ENCODE measurements at regions not wholly inside any gene's neighbourhood (a gene's known extent, or its start where the extent isn't known, plus 50 kb on each side); places are given as distances from the start of the nearest gene placed in this dataset.
"Not testable (repeated sequence)": the region's sequence is repeated elsewhere in the genome, so short reads cannot be mapped to it uniquely, and the experiment has no call there.

GRCh38 chr13:104645786-104646185 is 1579.6 kb upstream of the SLC10A2 start:
- no peak for DNase-seq

DNA sequence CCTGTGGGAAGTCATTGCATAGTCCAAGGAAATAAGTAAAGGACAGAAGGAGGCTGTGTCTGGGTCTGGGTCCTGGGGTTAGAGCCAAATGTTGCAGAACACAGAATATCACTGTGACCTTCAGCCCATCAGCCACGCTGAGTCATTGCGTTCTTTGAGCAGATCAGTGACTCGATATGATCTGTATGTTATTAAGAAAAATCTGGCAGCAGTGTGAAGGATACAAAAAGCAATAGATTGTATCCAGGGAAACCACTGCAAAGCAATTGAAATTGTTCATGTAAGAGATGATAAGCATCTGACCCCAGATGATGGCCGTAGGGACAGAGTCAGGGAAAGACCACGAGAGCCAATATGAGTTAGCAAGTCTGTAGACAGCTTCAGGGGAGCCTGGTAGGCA is 1575.1 kb upstream of the SLC10A2 start:
- no peak for DNase-seq

DNA sequence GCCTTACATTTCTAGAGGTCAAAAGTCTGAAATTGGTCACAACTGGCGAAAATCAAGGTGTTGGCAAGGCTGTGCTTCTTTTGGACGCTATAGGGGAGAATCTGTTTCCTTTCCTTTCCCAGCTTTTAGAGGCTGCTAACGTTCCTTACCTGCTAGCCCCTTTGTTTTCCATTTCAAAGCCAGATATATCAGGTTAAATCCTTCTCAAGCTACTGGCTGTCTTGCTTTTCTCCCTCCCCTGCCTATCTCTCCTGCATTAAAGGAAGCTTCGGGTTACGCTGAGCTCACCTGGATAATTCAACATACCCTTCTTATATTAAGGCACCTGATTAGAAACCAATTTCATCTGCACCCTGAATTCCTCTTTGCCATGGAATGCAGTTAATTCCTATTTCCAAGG is 1569.7 kb upstream of the SLC10A2 start:
- no peak for DNase-seq

DNA sequence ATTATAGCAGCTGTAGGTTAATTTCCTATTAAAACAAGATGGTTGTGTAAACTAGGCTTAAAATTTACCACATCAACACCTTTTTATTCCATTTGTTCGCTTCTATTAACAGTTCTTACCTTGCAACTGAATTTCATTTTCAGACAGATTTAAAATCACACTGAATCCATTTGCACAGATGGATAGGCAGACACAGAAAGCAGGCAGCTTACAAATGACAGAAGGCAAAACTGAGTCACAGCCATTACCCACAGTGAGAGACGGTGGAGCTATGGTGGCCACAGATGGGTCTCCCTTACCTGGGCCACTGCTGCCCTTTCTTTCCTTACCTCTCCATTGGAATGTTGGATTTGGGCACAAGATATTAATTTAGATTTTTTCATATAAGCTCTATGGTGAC is 1567.8 kb upstream of the SLC10A2 start:
- DNase-seq = no peak

DNA sequence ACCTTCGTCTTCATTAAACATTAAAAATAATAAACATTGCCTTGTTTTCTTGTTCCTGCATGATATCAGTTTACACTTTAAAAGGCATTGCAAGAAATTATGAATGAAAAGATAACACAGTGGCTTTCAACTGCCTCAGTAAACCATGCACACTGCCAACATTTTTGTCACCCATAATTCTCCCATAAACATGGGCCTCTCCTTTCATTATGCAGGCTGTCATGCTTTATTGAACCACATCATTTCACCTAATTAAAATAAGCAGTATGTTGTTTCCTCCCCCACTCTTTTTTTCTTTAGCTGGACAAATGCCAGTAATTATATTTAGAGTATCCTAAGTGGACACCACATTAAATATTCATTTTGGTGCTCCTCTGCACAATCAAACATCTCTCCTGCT is 1566.5 kb upstream of the SLC10A2 start:
- no peak for DNase-seq

- no peak for DNase-seq
Observed at GRCh38 chr13:104625201-104625600, 1559.0 kb upstream of the SLC10A2 start.

GRCh38 chr13:104616990-104617389 is 1550.8 kb upstream of the SLC10A2 start:
- DNase-seq = no peak

GRCh38 chr13:104614361-104615145 is 1548.3 kb upstream of the SLC10A2 start:
- DNase-seq = no peak

DNA sequence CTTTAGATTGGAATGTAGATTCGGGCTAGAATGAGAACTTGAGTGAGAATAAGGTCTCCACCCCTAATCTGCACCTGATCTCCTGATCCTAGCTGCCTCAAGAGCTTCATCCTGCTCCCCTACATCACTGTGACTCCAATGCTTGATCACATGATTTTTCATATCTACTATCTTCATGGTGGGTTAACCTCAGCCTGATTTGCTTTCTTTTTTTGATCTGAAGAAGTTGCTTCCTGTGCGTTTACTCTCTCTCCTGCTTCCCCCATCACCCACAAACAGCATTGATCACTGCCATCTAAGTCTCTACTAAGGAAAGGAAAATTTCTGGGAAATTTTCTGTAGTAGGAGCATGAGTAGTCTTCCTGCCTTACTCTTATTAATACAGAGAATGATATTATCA is 1542.1 kb upstream of the SLC10A2 start:
- no peak for DNase-seq

- not testable (repeated sequence) for DNase-seq
Observed at GRCh38 chr13:104605435-104605834, 1539.2 kb upstream of the SLC10A2 start.

- DNase-seq = no peak
Observed at GRCh38 chr13:104597546-104598180, 1531.4 kb upstream of the SLC10A2 start.

DNA sequence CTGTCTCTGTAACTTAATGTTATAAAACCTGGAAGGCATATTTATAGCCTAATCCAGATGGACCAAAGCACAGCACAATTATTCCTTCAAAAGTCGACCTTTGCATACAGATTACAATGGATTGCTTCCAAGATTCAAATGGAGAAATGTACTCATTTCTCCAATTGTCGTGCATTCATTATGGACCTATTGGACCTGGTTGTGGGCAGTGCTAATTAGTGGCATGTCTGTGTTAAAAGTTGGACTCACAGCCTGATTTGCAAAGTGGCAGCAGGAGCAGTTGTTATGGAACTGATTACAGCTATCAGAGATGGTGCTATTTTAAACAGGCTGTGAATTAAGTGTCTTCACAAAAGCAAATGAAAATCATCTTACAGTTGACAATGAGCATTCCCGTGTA is 1529.3 kb upstream of the SLC10A2 start:
- no peak for DNase-seq

GRCh38 chr13:104594806-104595205 is 1528.6 kb upstream of the SLC10A2 start:
- no peak for DNase-seq

DNA sequence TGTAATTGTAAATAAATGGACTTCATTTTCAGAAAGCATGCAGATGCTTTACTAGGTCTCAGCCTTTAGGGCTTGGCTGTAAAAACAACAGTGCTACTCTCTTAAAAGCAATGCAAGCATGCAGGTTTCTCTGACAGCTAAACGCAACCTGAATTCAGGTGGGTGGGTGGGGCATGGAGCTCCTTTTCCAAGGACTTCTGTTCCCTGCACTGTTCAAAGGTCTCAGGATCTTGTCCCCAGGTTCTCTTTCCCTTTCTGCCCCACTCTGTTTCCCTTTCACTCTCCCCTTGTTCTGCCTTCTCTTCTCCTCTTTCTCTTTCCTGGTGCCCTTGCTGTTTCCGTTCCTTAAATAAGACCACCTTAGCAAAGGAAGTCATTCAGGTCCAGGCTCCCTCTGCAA is 1527.5 kb upstream of the SLC10A2 start:
- no peak for DNase-seq

- DNase-seq = no peak
Observed at GRCh38 chr13:104593251-104593576, 1527.0 kb upstream of the SLC10A2 start.

DNA sequence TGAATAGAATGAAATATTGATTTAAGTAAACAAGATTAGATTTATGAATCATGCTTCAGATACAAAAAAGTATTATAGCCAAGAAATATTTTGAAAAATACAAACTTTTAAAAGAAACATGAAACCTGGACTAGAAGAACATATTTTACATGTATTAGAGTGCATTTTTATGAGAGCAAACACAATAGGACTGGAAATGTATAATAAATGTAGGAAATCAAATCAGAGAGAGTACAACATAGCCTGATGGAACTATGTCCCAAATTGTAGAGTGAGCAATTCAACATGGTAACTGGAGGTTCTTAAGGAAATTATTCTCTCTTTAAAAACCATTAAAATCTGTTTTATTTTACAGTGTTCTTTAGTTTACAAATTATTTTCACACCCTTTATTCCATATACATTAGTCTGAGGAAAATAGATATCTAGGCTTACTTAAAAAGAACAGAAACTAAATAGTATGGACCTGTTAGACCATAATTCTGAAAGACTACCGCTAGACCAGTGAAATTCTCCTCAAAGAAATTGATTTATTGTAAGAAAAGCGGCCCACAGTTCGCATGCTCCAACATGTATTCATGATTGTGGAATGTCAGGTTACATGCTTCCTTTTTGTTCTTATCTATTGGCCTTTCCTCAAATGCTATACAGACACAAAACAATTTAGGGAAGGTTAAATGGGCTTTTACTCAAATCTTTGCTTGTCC is 1526.5 kb upstream of the SLC10A2 start:
- no peak for DNase-seq

DNA sequence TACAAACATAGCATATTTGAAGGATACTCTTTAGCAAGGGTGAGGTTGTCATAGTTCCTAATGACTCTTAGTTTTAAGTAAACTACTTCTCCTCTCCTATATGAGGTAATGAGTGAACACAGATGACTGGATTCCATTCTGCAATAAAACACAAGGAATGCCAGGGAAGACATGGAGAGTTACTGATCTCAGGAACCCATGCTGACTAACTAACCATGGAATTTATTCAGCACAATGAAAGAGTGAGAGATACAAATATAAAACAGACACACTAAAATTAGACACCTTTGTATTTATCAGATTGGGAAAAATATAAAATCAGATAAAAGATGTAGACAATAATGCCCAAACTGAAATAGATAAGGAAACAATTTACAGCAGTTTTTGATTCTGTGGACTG is 1525.9 kb upstream of the SLC10A2 start:
- no peak for DNase-seq

DNA sequence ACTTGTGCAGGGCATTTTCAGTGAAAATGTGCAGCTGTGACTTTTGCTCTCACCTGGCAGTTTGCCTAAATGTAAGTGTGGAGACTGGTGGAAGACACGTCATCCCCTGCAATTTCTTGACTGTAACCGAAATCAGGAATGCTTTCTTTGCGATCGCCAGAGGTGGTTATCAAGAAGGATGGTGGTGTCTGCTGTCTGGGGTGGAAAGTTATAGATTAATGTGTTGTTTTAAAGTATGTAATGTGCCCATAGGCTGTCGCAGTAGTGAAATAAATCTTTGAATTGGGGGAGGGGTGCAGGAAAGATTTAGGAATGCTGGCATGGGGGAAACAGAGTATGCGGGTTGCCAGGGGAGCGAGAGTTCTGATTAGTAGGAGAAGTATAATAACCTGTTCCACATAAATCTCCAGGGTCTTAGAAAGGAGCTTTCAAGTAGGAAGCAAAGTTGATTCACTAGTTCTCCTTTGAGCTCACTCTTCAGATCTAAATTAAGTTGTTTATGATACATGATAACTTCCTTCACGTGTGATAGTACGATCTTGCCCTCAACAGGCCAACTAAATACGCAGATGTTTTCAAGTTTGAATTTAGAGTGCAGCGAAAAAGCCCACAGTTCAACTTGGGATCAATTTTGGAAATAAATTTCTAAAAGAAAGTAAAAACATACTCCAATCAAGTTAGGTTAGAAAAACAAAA is 1520.0 kb upstream of the SLC10A2 start:
- no peak for DNase-seq

DNA sequence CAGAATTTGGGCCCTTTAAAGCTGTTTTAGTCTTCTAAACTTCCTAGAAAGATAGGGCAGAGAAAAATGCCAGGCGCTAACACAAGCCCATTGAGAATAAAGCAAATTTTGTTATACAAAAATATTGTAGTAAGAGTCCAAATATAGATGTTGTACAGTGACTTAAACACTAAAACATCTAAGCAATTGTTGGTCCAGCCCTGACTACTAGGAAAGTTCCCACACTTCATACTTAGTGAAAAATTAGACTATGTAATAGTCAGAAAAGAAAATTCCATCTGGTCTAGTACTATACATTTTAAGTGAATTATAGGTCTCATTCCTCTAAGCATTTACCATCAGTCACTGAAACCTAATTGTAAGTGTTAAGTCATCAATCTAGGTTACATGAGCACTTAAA is 1518.3 kb upstream of the SLC10A2 start:
- DNase-seq = no peak

DNA sequence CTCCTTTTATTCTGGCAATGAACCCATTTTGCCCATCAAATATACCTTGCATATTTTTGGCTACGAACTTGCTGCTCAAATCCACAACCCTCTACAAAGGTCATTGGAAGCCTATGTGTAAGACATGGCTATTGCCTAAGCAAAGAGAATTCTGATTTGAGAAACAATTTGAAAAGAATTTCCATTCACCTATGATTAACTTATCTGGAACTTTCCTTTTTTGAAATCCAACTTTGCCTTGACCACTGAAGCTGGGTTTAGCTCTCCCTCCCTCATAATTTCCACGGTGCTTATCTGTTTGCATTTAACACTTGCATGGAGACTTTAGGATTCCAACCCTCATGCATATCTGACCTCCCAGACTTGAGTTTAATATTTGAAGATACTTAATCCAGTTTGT is 1514.7 kb upstream of the SLC10A2 start:
- no peak for DNase-seq

- DNase-seq = no peak
Observed at GRCh38 chr13:104577071-104577815, 1511.0 kb upstream of the SLC10A2 start.

DNA sequence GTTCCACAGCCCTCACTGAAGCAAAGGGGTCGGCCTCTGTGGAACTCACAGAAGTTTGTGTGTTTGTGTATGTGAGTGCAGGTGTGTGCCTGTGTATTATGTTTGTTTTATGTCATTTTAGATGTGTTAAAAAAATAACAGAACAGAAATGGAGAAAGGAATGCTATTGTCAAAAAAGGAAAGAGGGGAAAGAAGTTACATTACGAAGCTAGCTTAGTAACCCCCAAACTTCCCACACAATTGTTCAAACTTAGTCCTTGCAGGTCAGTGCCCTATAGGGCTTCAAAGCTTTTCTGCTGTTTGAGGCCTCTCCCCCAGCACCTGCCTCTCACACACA is 1505.6 kb upstream of the SLC10A2 start:
- no peak for DNase-seq
